SK-N-SH (cell line): ENCODE measurements at regions not wholly inside any gene's neighbourhood (a gene's known extent, or its start where the extent isn't known, plus 50 kb on each side); places are given as distances from the start of the nearest gene placed in this dataset.

ENCODE experiments used
- CTCF ChIA-PET: fragments of 300-600, 350-600 bp; formaldehyde crosslinking; extraction: SDS; loops from one replicate; lab custom pipeline; 2021; lab: Yijun Ruan, JAX
- POLR2A ChIA-PET: fragments of 350-600 bp; sonication (Branson Sonifier 250); formaldehyde crosslinking; extraction: SDS; loops from one replicate; lab custom pipeline; 2020; ENCODE audit warnings: antibody characterized with exemption, inconsistent platforms; lab: Yijun Ruan, JAX
- DNase-seq: peaks from one replicate; pipeline ENCODE4 v3.0.0; 2012
- H2AFZ ChIP-seq: fragments of 200-600 bp; sonication (generic); 2 replicates; pipeline ENCODE4 v1.8.1; 2016; ENCODE audit warnings: antibody characterized with exemption, mild to moderate bottlenecking, low read depth
- H3F3A ChIP-seq: fragments of 200-600 bp; sonication (generic); replicated peaks from 2 replicates; pipeline ENCODE3; 2016; ENCODE audit warnings: antibody characterized with exemption, mild to moderate bottlenecking; ENCODE audit not compliant: insufficient read depth
- H3K27ac ChIP-seq, 2 experiments: fragments of 200-500 bp in 1 of 2; fragments of 200-600 bp in 1 of 2; sonication (Bioruptor generic) in 1 of 2; sonication (generic), shearing (Covaris generic) in 1 of 2; 2 replicates each; pipeline versions ENCODE4 v1.5.1 to v1.6.1; 2014 to 2016; ENCODE audit warnings: low read depth in 2 of 2, inconsistent platforms in 1 of 2, low read length in 1 of 2, mild to moderate bottlenecking in 1 of 2, mixed read lengths in 1 of 2
- H3K27me3 ChIP-seq: fragments of 200-600 bp; sonication (generic), shearing (Covaris generic); 2 replicates; pipeline ENCODE4 v1.6.1; 2016; ENCODE audit warnings: mixed run types; ENCODE audit not compliant: insufficient read depth
- H3K36me3 ChIP-seq, 2 experiments: fragments of 200-500 bp in 1 of 2; fragments of 200-600 bp in 1 of 2; sonication (Bioruptor generic) in 1 of 2; sonication (generic) in 1 of 2; replicated peaks in 1 of 2; 2 replicates each; pipeline versions ENCODE3 to v1.5.1; 2014 to 2016; ENCODE audit warnings: low read length in 1 of 2, mild to moderate bottlenecking in 1 of 2; ENCODE audit not compliant: insufficient read depth in 2 of 2, control insufficient read depth in 1 of 2
- H3K4me1 ChIP-seq, 2 experiments: fragments of 200-500 bp in 1 of 2; fragments of 200-600 bp in 1 of 2; sonication (Bioruptor generic) in 1 of 2; sonication (generic), shearing (Covaris generic) in 1 of 2; 2 replicates each; pipeline versions ENCODE4 v1.5.1 to v1.6.1; 2014 to 2016; ENCODE audit warnings: low read depth in 1 of 2, low read length in 1 of 2, mixed run types in 1 of 2; ENCODE audit not compliant: insufficient read depth in 2 of 2, control insufficient read depth in 1 of 2
- H3K4me2 ChIP-seq: fragments of 200-600 bp; sonication (generic), shearing (Covaris generic); 2 replicates; pipeline ENCODE4 v1.6.1; 2017; ENCODE audit warnings: mixed run types
- H3K4me3 ChIP-seq, 2 experiments: fragments of 200-500 bp in 1 of 2; fragments of 200-600 bp in 1 of 2; sonication (Bioruptor generic) in 1 of 2; sonication (generic), shearing (Covaris generic) in 1 of 2; 2 replicates each; pipeline versions ENCODE4 v1.5.1 to v1.8.1; 2014 to 2016; ENCODE audit warnings: low read depth in 2 of 2, inconsistent platforms in 1 of 2, low read length in 1 of 2, mild to moderate bottlenecking in 1 of 2, mixed read lengths in 1 of 2, moderate library complexity in 1 of 2
- H3K79me2 ChIP-seq: fragments of 200-600 bp; sonication (generic); 2 replicates; pipeline ENCODE4 v1.8.1; 2017; ENCODE audit warnings: mild to moderate bottlenecking; ENCODE audit not compliant: insufficient read depth
- H3K9ac ChIP-seq: fragments of 200-600 bp; sonication (generic); 2 replicates; pipeline ENCODE4 v1.6.1; 2017; ENCODE audit warnings: mixed run types
- H3K9me2 ChIP-seq: fragments of 200-600 bp; sonication (generic); 2 replicates; pipeline ENCODE4 v1.6.1; 2017; ENCODE audit warnings: mixed run types
- H3K9me3 ChIP-seq: fragments of 200-600 bp; sonication (generic); 2 replicates; pipeline ENCODE4 v1.6.1; 2017; ENCODE audit warnings: mixed run types, mild to moderate bottlenecking, moderate library complexity
- H4K20me1 ChIP-seq: fragments of 200-600 bp; sonication (generic); 2 replicates; pipeline ENCODE4 v1.6.1; 2017; ENCODE audit warnings: mild to moderate bottlenecking, mixed run types; ENCODE audit not compliant: insufficient read depth
- ELF1 ChIP-seq: IDR thresholded peaks from 2 replicates; pipeline ENCODE4 v1.4.0; 2012
- FOXJ3 ChIP-seq: sonication (generic); formaldehyde crosslinking; IDR thresholded peaks from 2 replicates; pipeline ENCODE4 v1.5.1; 2020; ENCODE audit warnings: mild to moderate bottlenecking, missing genetic modification reagents
- GABPA ChIP-seq: IDR thresholded peaks from 2 replicates; pipeline ENCODE4 v1.4.0; 2012; ENCODE audit warnings: low read depth, mild to moderate bottlenecking
- GATA2 ChIP-seq: sonication (generic); formaldehyde crosslinking; IDR thresholded peaks from 2 replicates; pipeline ENCODE4 v1.5.0; 2020; ENCODE audit warnings: mild to moderate bottlenecking, missing genetic modification reagents
- JUND ChIP-seq: IDR thresholded peaks from 2 replicates; pipeline ENCODE4 v1.4.0; 2012
- NRF1 ChIP-seq: IDR thresholded peaks from 2 replicates; pipeline ENCODE4 v1.6.1; 2012; ENCODE audit warnings: low read depth, mild to moderate bottlenecking, low read length
- RAD21 ChIP-seq: IDR thresholded peaks from 2 replicates; pipeline ENCODE4 v1.6.1; 2012; ENCODE audit warnings: mild to moderate bottlenecking, low read length
- RFX5 ChIP-seq: IDR thresholded peaks from 2 replicates; pipeline ENCODE4 v1.6.1; 2012; ENCODE audit warnings: mild to moderate bottlenecking, improper control_type of control experiment, low read length
- SIN3A ChIP-seq: IDR thresholded peaks from 2 replicates; pipeline ENCODE4 v1.6.1; 2012; ENCODE audit warnings: low read depth, mild to moderate bottlenecking, low read length, moderate library complexity, borderline replicate concordance
- SMC3 ChIP-seq: IDR thresholded peaks from 2 replicates; pipeline ENCODE4 v1.6.1; 2012; ENCODE audit warnings: low read depth, low read length, improper control_type of control experiment
- TCF12 ChIP-seq: IDR thresholded peaks from 2 replicates; pipeline ENCODE4 v1.4.0; 2012
- YY1 ChIP-seq: IDR thresholded peaks from 2 replicates; pipeline ENCODE4 v1.4.0; 2012; ENCODE audit warnings: low read depth, mild to moderate bottlenecking
- WGBS: methylation state at CpG from one replicate; pipeline ENCODE4 v1.1.6; 2017; ENCODE audit warnings: low lambda C conversion rate; 5-methylcytosine and 5-hydroxymethylcytosine counted together
- TF ChIP-seq, protein P1 (sequence below): IDR thresholded peaks from 2 replicates; pipeline ENCODE4 v1.6.1; 2012; ENCODE audit warnings: mild to moderate bottlenecking, low read depth, low read length, moderate library complexity
- TF ChIP-seq, protein P2 (sequence below): IDR thresholded peaks from 2 replicates; pipeline ENCODE4 v1.4.0; 2012; ENCODE audit warnings: low read depth, borderline replicate concordance
- TF ChIP-seq, protein P3 (sequence below): fragments of 200-600 bp; sonication (generic); IDR thresholded peaks from 2 replicates; pipeline ENCODE4 v1.6.1; 2017; ENCODE audit warnings: antibody characterized with exemption, mild to moderate bottlenecking, moderate library complexity
- TF ChIP-seq, protein P4 (sequence below): IDR thresholded peaks from 2 replicates; pipeline ENCODE4; 2012

DNA sequence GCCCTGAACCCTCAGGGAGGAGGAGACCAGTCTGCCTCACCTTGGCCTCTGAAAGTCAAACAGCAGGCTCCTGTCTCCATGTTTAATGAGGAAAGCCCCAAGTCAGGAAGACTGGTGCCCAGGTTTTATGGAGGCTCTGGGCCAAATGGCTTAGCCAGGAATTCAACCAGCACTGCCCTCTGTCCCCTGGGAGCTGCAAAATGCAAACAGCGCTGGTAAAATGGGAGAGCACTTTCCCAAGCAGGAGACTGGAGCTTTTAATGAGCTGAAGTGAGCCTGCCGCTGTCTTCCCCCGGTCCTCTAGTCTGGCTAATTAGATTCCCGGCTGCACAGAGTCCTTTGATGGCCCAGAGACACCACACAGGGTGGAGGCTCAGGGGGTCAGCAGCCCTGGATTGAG, 276.0 kb upstream of the TRIB2 start (continued):
- TF ChIP-seq, protein P1, sequence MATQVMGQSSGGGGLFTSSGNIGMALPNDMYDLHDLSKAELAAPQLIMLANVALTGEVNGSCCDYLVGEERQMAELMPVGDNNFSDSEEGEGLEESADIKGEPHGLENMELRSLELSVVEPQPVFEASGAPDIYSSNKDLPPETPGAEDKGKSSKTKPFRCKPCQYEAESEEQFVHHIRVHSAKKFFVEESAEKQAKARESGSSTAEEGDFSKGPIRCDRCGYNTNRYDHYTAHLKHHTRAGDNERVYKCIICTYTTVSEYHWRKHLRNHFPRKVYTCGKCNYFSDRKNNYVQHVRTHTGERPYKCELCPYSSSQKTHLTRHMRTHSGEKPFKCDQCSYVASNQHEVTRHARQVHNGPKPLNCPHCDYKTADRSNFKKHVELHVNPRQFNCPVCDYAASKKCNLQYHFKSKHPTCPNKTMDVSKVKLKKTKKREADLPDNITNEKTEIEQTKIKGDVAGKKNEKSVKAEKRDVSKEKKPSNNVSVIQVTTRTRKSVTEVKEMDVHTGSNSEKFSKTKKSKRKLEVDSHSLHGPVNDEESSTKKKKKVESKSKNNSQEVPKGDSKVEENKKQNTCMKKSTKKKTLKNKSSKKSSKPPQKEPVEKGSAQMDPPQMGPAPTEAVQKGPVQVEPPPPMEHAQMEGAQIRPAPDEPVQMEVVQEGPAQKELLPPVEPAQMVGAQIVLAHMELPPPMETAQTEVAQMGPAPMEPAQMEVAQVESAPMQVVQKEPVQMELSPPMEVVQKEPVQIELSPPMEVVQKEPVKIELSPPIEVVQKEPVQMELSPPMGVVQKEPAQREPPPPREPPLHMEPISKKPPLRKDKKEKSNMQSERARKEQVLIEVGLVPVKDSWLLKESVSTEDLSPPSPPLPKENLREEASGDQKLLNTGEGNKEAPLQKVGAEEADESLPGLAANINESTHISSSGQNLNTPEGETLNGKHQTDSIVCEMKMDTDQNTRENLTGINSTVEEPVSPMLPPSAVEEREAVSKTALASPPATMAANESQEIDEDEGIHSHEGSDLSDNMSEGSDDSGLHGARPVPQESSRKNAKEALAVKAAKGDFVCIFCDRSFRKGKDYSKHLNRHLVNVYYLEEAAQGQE: no peak
- no peak for TF ChIP-seq ELF1
- no peak for TF ChIP-seq NRF1
- TF ChIP-seq RFX5: no peak
- no peak for TF ChIP-seq FOXJ3 (CRISPR knock-in tag)
- TF ChIP-seq, protein P2, sequence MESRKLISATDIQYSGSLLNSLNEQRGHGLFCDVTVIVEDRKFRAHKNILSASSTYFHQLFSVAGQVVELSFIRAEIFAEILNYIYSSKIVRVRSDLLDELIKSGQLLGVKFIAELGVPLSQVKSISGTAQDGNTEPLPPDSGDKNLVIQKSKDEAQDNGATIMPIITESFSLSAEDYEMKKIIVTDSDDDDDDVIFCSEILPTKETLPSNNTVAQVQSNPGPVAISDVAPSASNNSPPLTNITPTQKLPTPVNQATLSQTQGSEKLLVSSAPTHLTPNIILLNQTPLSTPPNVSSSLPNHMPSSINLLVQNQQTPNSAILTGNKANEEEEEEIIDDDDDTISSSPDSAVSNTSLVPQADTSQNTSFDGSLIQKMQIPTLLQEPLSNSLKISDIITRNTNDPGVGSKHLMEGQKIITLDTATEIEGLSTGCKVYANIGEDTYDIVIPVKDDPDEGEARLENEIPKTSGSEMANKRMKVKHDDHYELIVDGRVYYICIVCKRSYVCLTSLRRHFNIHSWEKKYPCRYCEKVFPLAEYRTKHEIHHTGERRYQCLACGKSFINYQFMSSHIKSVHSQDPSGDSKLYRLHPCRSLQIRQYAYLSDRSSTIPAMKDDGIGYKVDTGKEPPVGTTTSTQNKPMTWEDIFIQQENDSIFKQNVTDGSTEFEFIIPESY: no peak
- TF ChIP-seq TCF12: no peak
- TF ChIP-seq JUND: no peak
- TF ChIP-seq, protein P3, sequence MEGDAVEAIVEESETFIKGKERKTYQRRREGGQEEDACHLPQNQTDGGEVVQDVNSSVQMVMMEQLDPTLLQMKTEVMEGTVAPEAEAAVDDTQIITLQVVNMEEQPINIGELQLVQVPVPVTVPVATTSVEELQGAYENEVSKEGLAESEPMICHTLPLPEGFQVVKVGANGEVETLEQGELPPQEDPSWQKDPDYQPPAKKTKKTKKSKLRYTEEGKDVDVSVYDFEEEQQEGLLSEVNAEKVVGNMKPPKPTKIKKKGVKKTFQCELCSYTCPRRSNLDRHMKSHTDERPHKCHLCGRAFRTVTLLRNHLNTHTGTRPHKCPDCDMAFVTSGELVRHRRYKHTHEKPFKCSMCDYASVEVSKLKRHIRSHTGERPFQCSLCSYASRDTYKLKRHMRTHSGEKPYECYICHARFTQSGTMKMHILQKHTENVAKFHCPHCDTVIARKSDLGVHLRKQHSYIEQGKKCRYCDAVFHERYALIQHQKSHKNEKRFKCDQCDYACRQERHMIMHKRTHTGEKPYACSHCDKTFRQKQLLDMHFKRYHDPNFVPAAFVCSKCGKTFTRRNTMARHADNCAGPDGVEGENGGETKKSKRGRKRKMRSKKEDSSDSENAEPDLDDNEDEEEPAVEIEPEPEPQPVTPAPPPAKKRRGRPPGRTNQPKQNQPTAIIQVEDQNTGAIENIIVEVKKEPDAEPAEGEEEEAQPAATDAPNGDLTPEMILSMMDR: no peak

DNA sequence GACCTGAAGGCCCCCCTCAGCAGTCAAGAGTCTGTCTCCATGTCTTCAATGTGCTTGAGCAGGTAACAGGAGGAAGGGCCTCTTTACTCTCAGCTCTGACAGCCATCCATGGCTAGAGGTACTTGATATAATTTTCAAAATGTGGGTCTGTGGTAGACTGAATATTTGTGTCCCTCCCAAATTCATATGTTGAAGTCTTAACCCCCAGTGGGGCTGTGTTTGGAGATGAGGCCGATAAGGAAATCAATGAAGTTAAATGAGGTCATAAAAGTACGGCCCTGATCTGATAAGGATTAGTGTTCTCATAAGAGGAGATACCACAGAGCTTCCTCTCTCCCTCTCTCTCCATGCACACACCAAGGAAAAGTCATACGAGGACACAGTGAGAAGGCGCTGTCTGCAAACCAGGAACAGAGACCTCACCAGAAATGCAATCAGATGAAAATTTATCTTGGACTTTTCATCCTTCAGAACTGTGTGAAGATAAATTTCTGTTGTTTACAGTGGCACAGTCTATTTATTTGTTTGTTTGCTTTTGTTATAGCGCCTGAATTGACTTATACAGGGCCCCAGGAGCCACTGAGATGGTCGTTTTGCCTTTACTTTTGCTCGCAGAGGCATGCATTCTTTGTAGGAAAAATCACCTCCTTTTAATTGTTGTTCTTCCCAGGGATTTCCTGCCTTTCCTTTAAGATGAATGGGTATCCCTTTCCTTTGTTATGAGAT, 274.8 kb upstream of the TRIB2 start:
- no peaks in the 10 kb centered on the region for H3K9me3 ChIP-seq
- ChIA-PET CTCF (interaction anchor here (1.4 to 3.7 kb wide), 2 partner anchors 14 to 274 kb away, joined by 3 to 13 read pairs; partner anchors contain the start of gene TRIB2), POLR2A (no interaction called here)
- no peaks in the 10 kb centered on the region for H3K9me2 ChIP-seq
- peak overlapping the region in 1 of 2 experiments; percentile 18; a peak in 1 of 4 replicates for H3K27ac ChIP-seq
- 0 out of 2 replicates have a peak overlapping the region, but pooled peaks have one; percentile 11 for H2AFZ ChIP-seq
- H3F3A ChIP-seq: no peaks in the 10 kb centered on the region
- H4K20me1 ChIP-seq: no peaks in the 10 kb centered on the region
- H3K79me2 ChIP-seq: no peaks in the 10 kb centered on the region
- H3K36me3 ChIP-seq: no peaks in the 10 kb centered on the region
- H3K4me1 ChIP-seq: no peaks in the 10 kb centered on the region; a peak in 1 of 4 replicates
- H3K9ac ChIP-seq: no peak overlapping the region
- DNase-seq: no peak
- no peaks in the 10 kb centered on the region for H3K27me3 ChIP-seq
- H3K4me3 ChIP-seq: no peak overlapping the region
- WGBS: 62% methylated on average over 7 of the region's 7 CpGs
- H3K4me2 ChIP-seq: no peak overlapping the region
- TF ChIP-seq NRF1 (no peak), SMC3 (no peak), RAD21 (no peak), SIN3A (no peak), GABPA (no peak), YY1 (no peak), FOXJ3 (CRISPR knock-in tag) (no peak), GATA2 (CRISPR knock-in tag) (no peak)
- TF ChIP-seq, protein P2: no peak
- TF ChIP-seq, protein P4, sequence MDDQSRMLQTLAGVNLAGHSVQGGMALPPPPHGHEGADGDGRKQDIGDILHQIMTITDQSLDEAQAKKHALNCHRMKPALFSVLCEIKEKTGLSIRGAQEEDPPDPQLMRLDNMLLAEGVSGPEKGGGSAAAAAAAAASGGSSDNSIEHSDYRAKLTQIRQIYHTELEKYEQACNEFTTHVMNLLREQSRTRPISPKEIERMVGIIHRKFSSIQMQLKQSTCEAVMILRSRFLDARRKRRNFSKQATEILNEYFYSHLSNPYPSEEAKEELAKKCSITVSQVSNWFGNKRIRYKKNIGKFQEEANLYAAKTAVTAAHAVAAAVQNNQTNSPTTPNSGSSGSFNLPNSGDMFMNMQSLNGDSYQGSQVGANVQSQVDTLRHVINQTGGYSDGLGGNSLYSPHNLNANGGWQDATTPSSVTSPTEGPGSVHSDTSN: no peak
- TF ChIP-seq, protein P3: no peak
